ENCODE measurements at regions not wholly inside any gene's neighbourhood (a gene's known extent, or its start where the extent isn't known, plus 50 kb on each side); places are given as distances from the start of the nearest gene placed in this dataset.

DNA sequence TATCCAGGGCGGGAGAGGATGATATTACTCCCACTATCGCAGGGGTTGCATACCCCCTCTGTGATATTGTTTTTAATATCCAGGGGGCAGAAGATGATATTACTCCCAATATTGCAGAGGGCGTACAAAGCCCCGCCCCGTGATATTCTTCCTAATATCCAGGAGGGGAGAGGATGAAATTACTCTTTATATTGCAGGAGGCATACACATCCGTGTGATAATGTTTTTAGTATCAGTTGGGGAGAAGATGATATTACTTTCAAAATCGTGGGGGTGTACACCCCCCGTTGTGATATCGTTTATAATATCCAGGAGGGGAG, 52.9 kb upstream of the OXA1L start:
- TF ChIP-seq, protein P1, sequence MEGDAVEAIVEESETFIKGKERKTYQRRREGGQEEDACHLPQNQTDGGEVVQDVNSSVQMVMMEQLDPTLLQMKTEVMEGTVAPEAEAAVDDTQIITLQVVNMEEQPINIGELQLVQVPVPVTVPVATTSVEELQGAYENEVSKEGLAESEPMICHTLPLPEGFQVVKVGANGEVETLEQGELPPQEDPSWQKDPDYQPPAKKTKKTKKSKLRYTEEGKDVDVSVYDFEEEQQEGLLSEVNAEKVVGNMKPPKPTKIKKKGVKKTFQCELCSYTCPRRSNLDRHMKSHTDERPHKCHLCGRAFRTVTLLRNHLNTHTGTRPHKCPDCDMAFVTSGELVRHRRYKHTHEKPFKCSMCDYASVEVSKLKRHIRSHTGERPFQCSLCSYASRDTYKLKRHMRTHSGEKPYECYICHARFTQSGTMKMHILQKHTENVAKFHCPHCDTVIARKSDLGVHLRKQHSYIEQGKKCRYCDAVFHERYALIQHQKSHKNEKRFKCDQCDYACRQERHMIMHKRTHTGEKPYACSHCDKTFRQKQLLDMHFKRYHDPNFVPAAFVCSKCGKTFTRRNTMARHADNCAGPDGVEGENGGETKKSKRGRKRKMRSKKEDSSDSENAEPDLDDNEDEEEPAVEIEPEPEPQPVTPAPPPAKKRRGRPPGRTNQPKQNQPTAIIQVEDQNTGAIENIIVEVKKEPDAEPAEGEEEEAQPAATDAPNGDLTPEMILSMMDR (optimal IDR thresholded peaks at IDR 0.05 in 1 of 3, IDR thresholded peaks at IDR 0.05 in 1 of 3, conservative IDR thresholded peaks at IDR 0.05 in 1 of 3; ENCODE audit: extremely low read depth in 1 of 3, insufficient read depth in 2 of 3, low read length in 3 of 3) = no peak
- no peak for TF ChIP-seq EZH2 (IDR thresholded peaks at IDR 0.05; ENCODE audit: low read length)
